A549 (cell line): ENCODE measurements at regions not wholly inside any gene's neighbourhood (a gene's known extent, or its start where the extent isn't known, plus 50 kb on each side); places are given as distances from the start of the nearest gene placed in this dataset.

Experiments used
- ATAC-seq, 2 experiments: fragments of 200-7000 bp in 1 of 2; fragments of >200 bp in 1 of 2; cut with Nextera tagmentation in 1 of 2; cut with Tn5 transposase in 1 of 2; 3 replicates each; pipeline versions ENCODE4 v1.8.0 to v1.9.1; 2018 to 2020; ENCODE audit warnings: mild to moderate bottlenecking in 1 of 2, moderate library complexity in 1 of 2
- CTCF ChIA-PET: fragments of 300-600 bp; sonication (Branson Sonifier 250); formaldehyde crosslinking; extraction: SDS; loops from one replicate; lab custom pipeline; 2021; ENCODE audit warnings: antibody characterized with exemption, inconsistent platforms; lab: Yijun Ruan, JAX
- POLR2A ChIA-PET: fragments of 350-600 bp; formaldehyde crosslinking; extraction: SDS; loops from one replicate; lab custom pipeline; 2021; ENCODE audit warnings: antibody characterized with exemption, inconsistent platforms; lab: Yijun Ruan, JAX
- DNase-seq, 2 experiments: peaks; one replicate each; pipeline versions ENCODE4 v3.0.0 to v3.0.0-alpha.2; 2011 to 2016; ENCODE audit warnings: low read depth in 1 of 2, low spot score in 1 of 2
- FAIRE-seq: peaks from 2 replicates; lab custom pipeline; 2011; peaks lifted over from hg19 to GRCh38; lab: Jason Lieb, UNC
- H3K27ac ChIP-seq, 2 experiments: fragments of >200 bp; sonication (Bioruptor Twin); formaldehyde crosslinking; 3 replicates each; pipeline ENCODE4 v1.5.1; 2016 to 2017
- H3K4me1 ChIP-seq: fragments of >200 bp; sonication (Bioruptor Twin); formaldehyde crosslinking; 3 replicates; pipeline ENCODE4 v1.6.1; 2016
- H3K4me2 ChIP-seq: fragments of >200 bp; sonication (Bioruptor Twin); formaldehyde crosslinking; 3 replicates; pipeline ENCODE4 v1.6.1; 2016
- H3K4me3 ChIP-seq: fragments of >200 bp; sonication (Bioruptor Twin); formaldehyde crosslinking; 3 replicates; pipeline ENCODE4 v1.5.1; 2016
- H3K9me3 ChIP-seq: fragments of >200 bp; sonication (Bioruptor Twin); formaldehyde crosslinking; 3 replicates; pipeline ENCODE4 v1.6.1; 2016
- BHLHE40 ChIP-seq: IDR thresholded peaks from 2 replicates; pipeline ENCODE4 v1.6.1; 2012; ENCODE audit warnings: low read depth, low read length, inconsistent platforms
- EP300 ChIP-seq, 2 experiments: fragments of >200 bp; sonication (Bioruptor Twin); formaldehyde crosslinking; IDR thresholded peaks; 2 replicates in 1 of 2; 3 replicates in 1 of 2; pipeline ENCODE4 v1.6.1; 2016 to 2017
- FOSB ChIP-seq: fragments of 250-450 bp; sonication (Bioruptor Pico); IDR thresholded peaks from 2 replicates; pipeline ENCODE4 v1.5.0; 2020; ENCODE audit warnings: mild to moderate bottlenecking, moderate library complexity
- FOXS1 ChIP-seq: fragments of 250-450 bp; sonication (Bioruptor Pico); IDR thresholded peaks from 2 replicates; pipeline ENCODE4 v1.5.0; 2020; ENCODE audit warnings: mild to moderate bottlenecking, moderate library complexity
- HEYL ChIP-seq: fragments of 250-450 bp; sonication (Bioruptor Pico); IDR thresholded peaks from 2 replicates; pipeline ENCODE4 v1.8.0; 2021; ENCODE audit warnings: mild to moderate bottlenecking, moderate library complexity
- HOXA7 ChIP-seq: fragments of 250-450 bp; sonication (Bioruptor Pico); IDR thresholded peaks from 2 replicates; pipeline ENCODE4 v1.5.0; 2020; ENCODE audit warnings: mild to moderate bottlenecking, moderate library complexity
- MAZ ChIP-seq: fragments of 150-350 bp; IDR thresholded peaks from 2 replicates; pipeline ENCODE4 v1.6.1; 2014; ENCODE audit warnings: antibody characterized with exemption, low read depth, low read length, borderline replicate concordance
- PHF8 ChIP-seq: fragments of 200-600 bp; sonication (generic); IDR thresholded peaks from 2 replicates; pipeline ENCODE4 v1.6.1; 2016; ENCODE audit warnings: low read depth, mild to moderate bottlenecking, antibody characterized with exemption, moderate library complexity, borderline replicate concordance
- POLR2AphosphoS2 ChIP-seq: conservative IDR thresholded peaks from 2 replicates; pipeline ENCODE4 v1.6.1; 2012; ENCODE audit warnings: low read length, improper control_type of control experiment, inconsistent platforms
- RFX5 ChIP-seq: fragments of 450-650 bp; IDR thresholded peaks from 2 replicates; pipeline ENCODE4 v1.7.1; 2014; ENCODE audit warnings: antibody characterized with exemption, mild to moderate bottlenecking, moderate library complexity
- SREBF2 ChIP-seq: fragments of 450-650 bp; IDR thresholded peaks from 2 replicates; pipeline ENCODE4 v1.6.1; 2014; ENCODE audit warnings: mild to moderate bottlenecking, moderate library complexity
- TFCP2L1 ChIP-seq: fragments of 250-450 bp; sonication (Bioruptor Pico); IDR thresholded peaks from 2 replicates; pipeline ENCODE4 v1.5.0; 2021; ENCODE audit warnings: mild to moderate bottlenecking
- ZFP36 ChIP-seq: fragments of 450-650 bp; IDR thresholded peaks from 2 replicates; pipeline ENCODE4 v1.6.1; 2014; ENCODE audit warnings: borderline replicate concordance; ENCODE audit not compliant: partially characterized antibody
- WGBS: methylation state at CpG from one replicate; pipeline ENCODE4 v1.1.6; 2017; ENCODE audit errors: missing lambda C conversion rate; 5-methylcytosine and 5-hydroxymethylcytosine counted together
- TF ChIP-seq, protein P1 (sequence below): fragments of 250-450 bp; sonication (Bioruptor Pico); IDR thresholded peaks from 2 replicates; pipeline ENCODE4 v1.5.0; 2020; ENCODE audit warnings: low read depth, mild to moderate bottlenecking, moderate library complexity
- TF ChIP-seq, protein P2 (sequence below): fragments of 450-650 bp; IDR thresholded peaks from 2 replicates; pipeline ENCODE4 v1.6.1; 2014; ENCODE audit warnings: antibody characterized with exemption
- TF ChIP-seq, protein P3 (sequence below): IDR thresholded peaks from 2 replicates; pipeline ENCODE4 v1.6.1; 2012
- TF ChIP-seq, protein P4 (sequence below): IDR thresholded peaks from 2 replicates; pipeline ENCODE4 v1.6.1; 2012; ENCODE audit warnings: low read depth, borderline replicate concordance

DNA sequence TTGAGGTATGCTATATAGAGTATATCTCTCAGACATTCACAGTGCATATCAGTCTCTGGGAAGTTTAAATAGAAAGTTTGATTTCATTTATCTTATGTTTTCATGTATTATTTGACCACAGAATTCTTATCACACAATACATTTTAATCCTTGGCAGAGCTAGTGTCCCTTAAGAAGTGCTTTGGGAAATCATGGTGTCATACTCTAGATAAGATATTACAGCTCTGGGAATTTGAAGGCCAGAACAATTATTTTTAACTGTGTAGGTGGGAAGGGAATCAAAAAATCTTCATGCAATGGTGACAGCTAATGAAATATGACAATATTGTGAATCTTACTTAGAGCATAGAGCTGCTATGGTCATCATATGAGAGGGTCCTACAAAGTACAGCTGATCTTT, 451.3 kb upstream of the FAM98A start (continued):
- TF ChIP-seq FOSB (CRISPR knock-in tag), result no peak

DNA sequence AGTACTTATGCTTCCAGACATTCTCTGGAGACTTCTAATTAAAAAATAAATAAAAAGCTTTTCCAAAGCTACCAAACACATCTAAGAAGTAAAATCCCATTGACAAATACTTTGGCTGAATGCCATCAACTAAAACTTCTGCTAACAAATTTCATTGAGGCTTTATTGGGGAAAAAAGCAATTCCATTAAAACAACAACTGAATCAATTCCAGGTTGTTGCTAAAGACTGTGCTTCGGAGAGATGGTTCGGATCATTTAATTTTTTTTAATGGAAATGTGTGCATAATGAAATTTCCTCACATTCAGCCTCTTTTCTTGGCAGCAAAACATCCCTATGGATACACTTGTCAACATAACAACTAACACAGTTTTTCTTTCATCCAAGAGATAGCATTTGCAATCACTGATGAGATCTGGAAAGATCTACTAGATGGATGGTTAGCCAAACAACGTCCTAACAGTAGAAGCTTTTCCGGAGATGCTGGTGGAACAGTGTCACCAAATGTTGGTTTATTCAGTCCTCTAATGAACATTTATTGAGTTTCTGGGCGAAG, 446.1 kb upstream of the FAM98A start:
- H3K4me2 ChIP-seq, result no peak overlapping the region
- ChIA-PET POLR2A (no interaction called here), CTCF (no interaction called here)
- FAIRE-seq (no peak), DNase-seq (no peak), ATAC-seq (no peak)
- WGBS, result 28% methylated on average over 5 of the region's 5 CpGs
- TF ChIP-seq, protein P1, sequence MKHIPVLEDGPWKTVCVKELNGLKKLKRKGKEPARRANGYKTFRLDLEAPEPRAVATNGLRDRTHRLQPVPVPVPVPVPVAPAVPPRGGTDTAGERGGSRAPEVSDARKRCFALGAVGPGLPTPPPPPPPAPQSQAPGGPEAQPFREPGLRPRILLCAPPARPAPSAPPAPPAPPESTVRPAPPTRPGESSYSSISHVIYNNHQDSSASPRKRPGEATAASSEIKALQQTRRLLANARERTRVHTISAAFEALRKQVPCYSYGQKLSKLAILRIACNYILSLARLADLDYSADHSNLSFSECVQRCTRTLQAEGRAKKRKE (CRISPR knock-in tag), result no peak
- no peak for TF ChIP-seq HOXA7 (CRISPR knock-in tag)
- TF ChIP-seq HEYL (CRISPR knock-in tag), result no peak
- TF ChIP-seq SREBF2, result no peak
- TF ChIP-seq, protein P2, sequence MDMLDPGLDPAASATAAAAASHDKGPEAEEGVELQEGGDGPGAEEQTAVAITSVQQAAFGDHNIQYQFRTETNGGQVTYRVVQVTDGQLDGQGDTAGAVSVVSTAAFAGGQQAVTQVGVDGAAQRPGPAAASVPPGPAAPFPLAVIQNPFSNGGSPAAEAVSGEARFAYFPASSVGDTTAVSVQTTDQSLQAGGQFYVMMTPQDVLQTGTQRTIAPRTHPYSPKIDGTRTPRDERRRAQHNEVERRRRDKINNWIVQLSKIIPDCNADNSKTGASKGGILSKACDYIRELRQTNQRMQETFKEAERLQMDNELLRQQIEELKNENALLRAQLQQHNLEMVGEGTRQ, result no peak
- H3K27ac ChIP-seq, result no peak overlapping the region
- no peaks in the 10 kb centered on the region for H3K4me1 ChIP-seq
- no peak overlapping the region for H3K4me3 ChIP-seq
- H3K9me3 ChIP-seq, result no peaks in the 10 kb centered on the region

DNA sequence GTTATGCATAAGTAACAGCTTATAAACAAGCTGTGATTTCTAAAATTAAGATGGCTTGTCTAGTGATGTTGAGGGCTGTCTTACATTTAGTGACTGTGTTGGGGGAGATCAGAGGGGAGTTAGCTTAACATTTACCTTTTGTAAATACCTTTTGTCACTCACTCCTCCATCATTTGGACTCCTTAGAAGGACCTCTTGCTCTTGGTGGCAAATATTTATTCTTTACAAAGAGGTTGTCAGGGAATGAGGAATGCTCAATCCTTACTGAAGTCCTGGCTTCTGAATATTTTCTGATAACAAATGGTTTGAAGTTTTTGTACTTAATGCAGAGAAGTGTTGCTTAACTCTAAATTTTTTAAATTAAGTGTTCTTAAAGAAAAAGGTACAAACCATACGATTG, 438.8 kb upstream of the FAM98A start:
- H3K27ac ChIP-seq, result no peak overlapping the region
- H3K4me2 ChIP-seq, result no peak overlapping the region
- POLR2A ChIA-PET, result no interaction called here
- no peak for DNase-seq
- FAIRE-seq, result no peak
- CTCF ChIA-PET, result no interaction called here
- H3K4me1 ChIP-seq, result no peaks in the 10 kb centered on the region
- no peak for ATAC-seq
- H3K4me3 ChIP-seq, result no peak overlapping the region
- no peaks in the 10 kb centered on the region for H3K9me3 ChIP-seq
- TF ChIP-seq MAZ (no peak), POLR2AphosphoS2 (no peak), RFX5 (no peak), BHLHE40 (no peak), EP300 (IDR thresholded peaks at IDR 0.05) (no peak), ZFP36 (no peak)
- TF ChIP-seq, protein P2, result no peak
- TF ChIP-seq, protein P3, sequence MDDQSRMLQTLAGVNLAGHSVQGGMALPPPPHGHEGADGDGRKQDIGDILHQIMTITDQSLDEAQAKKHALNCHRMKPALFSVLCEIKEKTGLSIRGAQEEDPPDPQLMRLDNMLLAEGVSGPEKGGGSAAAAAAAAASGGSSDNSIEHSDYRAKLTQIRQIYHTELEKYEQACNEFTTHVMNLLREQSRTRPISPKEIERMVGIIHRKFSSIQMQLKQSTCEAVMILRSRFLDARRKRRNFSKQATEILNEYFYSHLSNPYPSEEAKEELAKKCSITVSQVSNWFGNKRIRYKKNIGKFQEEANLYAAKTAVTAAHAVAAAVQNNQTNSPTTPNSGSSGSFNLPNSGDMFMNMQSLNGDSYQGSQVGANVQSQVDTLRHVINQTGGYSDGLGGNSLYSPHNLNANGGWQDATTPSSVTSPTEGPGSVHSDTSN, result no peak
- 3% methylated on average over 1 of the region's 1 CpG for WGBS

DNA sequence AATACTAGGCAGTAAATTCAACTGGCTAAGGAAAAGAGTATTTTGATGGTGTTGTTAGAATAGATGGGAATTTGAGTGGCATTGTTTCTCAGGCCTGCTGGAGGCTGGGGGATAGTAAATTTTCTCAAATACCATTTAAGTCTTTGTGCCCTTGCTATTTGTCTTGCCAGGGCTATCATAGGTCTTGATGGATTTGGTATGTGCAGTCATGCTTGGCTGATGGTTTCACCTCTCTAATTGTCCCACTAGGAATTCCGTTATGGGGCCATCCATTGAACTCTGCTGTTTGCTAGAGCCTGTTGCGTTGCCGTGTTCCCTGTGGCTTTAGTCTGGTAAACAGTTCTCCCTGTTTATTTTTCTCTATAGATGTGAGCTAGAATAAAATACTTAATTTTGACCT, 438.1 kb upstream of the FAM98A start:
- no peak for ATAC-seq
- no peak for FAIRE-seq
- ChIA-PET CTCF (interaction anchor here (0.6 kb wide), 1 partner anchor 277 kb away, joined by 3 read pairs; no protein-coding TSS in a partner anchor), POLR2A (no interaction called here)
- DNase-seq, result no peak
- no peaks in the 10 kb centered on the region for H3K4me1 ChIP-seq
- no peaks in the 10 kb centered on the region for H3K9me3 ChIP-seq
- WGBS, result 25% methylated on average over 3 of the region's 3 CpGs
- no peak overlapping the region for H3K27ac ChIP-seq
- no peak overlapping the region for H3K4me3 ChIP-seq
- H3K4me2 ChIP-seq, result no peak overlapping the region
- no peak for TF ChIP-seq FOXS1
- no peak for TF ChIP-seq PHF8
- TF ChIP-seq TFCP2L1 (CRISPR knock-in tag), result no peak
- TF ChIP-seq, protein P4, sequence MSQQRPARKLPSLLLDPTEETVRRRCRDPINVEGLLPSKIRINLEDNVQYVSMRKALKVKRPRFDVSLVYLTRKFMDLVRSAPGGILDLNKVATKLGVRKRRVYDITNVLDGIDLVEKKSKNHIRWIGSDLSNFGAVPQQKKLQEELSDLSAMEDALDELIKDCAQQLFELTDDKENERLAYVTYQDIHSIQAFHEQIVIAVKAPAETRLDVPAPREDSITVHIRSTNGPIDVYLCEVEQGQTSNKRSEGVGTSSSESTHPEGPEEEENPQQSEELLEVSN, result no peak
